Neural cell (in vitro differentiated cells): ENCODE measurements at regions not wholly inside any gene's neighbourhood (a gene's known extent, or its start where the extent isn't known, plus 50 kb on each side); places are given as distances from the start of the nearest gene placed in this dataset.

ENCODE experiments used
- CTCF ChIP-seq: fragments of 450-650 bp; IDR thresholded peaks from 2 replicates; pipeline ENCODE4 v1.5.1; 2014; ENCODE audit warnings: antibody characterized with exemption, mild to moderate bottlenecking, moderate library complexity; ENCODE audit not compliant: poor library complexity, severe bottlenecking
- EP300 ChIP-seq: fragments of 450-650 bp; conservative IDR thresholded peaks from 2 replicates; pipeline ENCODE4 v1.6.1; 2014; ENCODE audit warnings: antibody characterized with exemption, mild to moderate bottlenecking, moderate library complexity; ENCODE audit not compliant: poor library complexity, severe bottlenecking
- EZH2 ChIP-seq: fragments of 200-600, 300-800 bp; shearing (Covaris generic), sonication (generic); IDR thresholded peaks from 2 replicates; pipeline ENCODE4 v1.6.1; 2014; ENCODE audit warnings: antibody characterized with exemption, low read length, borderline replicate concordance, mild to moderate bottlenecking; ENCODE audit not compliant: insufficient read depth, poor library complexity, severe bottlenecking
- MXI1 ChIP-seq: fragments of 450-650 bp; conservative IDR thresholded peaks from 2 replicates; pipeline ENCODE4 v1.6.1; 2014; ENCODE audit warnings: antibody characterized with exemption, mild to moderate bottlenecking; ENCODE audit not compliant: poor library complexity, severe bottlenecking
- POLR2AphosphoS5 ChIP-seq: IDR thresholded peaks from 2 replicates; pipeline ENCODE4 v1.6.1; 2012
- REST ChIP-seq: IDR thresholded peaks from 2 replicates; pipeline ENCODE4 v1.6.1; 2012; ENCODE audit warnings: borderline replicate concordance
- TAF1 ChIP-seq: IDR thresholded peaks from 2 replicates; pipeline ENCODE4 v1.6.1; 2012; ENCODE audit warnings: low read depth

GRCh38 chr13:109447667-109448066, 338.7 kb downstream of the IRS2 start:
- TF ChIP-seq REST (no peak), EZH2 (no peak), CTCF (no peak), TAF1 (no peak), POLR2AphosphoS5 (no peak), EP300 (no peak), MXI1 (no peak)
